Subcutaneous abdominal adipose tissue (tissue), 5 donors: ENCODE measurements at regions not wholly inside any gene's neighbourhood (a gene's known extent, or its start where the extent isn't known, plus 50 kb on each side); places are given as distances from the start of the nearest gene placed in this dataset.
"Not testable (repeated sequence)": the region's sequence is repeated elsewhere in the genome, so short reads cannot be mapped to it uniquely, and the experiment has no call there.

Source experiments
- H3K27ac ChIP-seq: one replicate; pipeline ENCODE4 v1.7.0; 2013; ENCODE audit warnings: low read depth, mild to moderate bottlenecking, inconsistent platforms, low read length, moderate library complexity
- H3K27me3 ChIP-seq, 5 donors: one replicate each; pipeline ENCODE4 v1.7.0; 2013; ENCODE audit warnings: low read length in 5 of 5, inconsistent platforms in 1 of 5; ENCODE audit not compliant: control insufficient read depth in 5 of 5, insufficient read depth in 4 of 5
- H3K36me3 ChIP-seq, 5 donors: one replicate each; pipeline ENCODE4 v1.7.0; 2013; ENCODE audit warnings: low read length in 5 of 5; ENCODE audit not compliant: control insufficient read depth in 5 of 5, insufficient read depth in 5 of 5
- H3K4me1 ChIP-seq, 5 donors: one replicate each; pipeline ENCODE4 v1.7.0; 2013; ENCODE audit warnings: low read length in 5 of 5, mild to moderate bottlenecking in 3 of 5, moderate library complexity in 1 of 5; ENCODE audit not compliant: control insufficient read depth in 5 of 5, insufficient read depth in 5 of 5
- H3K4me3 ChIP-seq, 5 donors: one replicate each; pipeline ENCODE4 v1.7.0; 2013; ENCODE audit warnings: low read length in 5 of 5, low read depth in 1 of 5
- H3K9ac ChIP-seq, 5 donors: one replicate each; pipeline ENCODE4 v1.7.0; 2013; ENCODE audit warnings: low read length in 5 of 5, mild to moderate bottlenecking in 4 of 5, moderate library complexity in 3 of 5
- H3K9me3 ChIP-seq, 5 donors: one replicate each; pipeline ENCODE4 v1.7.0; 2013; ENCODE audit warnings: low read length in 5 of 5; ENCODE audit not compliant: control insufficient read depth in 5 of 5
- donor health status: healthy.
- donor health status: healthy.
- donor health status: healthy.
- donor health status: healthy.
- donor health status: healthy.

DNA sequence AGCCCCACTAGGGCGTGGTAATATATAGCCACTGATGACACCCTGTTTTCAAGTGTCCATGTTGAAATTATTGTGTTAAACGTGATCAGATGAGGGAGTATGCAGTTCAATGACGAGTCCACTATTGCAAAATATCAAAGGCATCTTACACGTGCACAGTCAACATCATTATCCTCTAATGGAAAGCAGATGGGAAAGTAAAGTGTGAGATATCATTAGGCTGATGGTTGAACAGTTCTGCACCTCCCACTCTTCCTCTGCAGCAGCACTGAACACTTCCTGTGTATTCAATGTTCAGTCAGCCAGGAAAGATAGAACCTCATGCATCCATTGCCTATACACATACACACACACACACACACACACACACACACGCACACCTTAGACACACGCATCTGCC lies 431.8 kb upstream of the CCDC54 start:
- H3K36me3 ChIP-seq: no peaks in the 10 kb centered on the region
- peaks cover 0 to 15% (median 0%) of the 10 kb centered on the region in 5 donors for H3K4me1 ChIP-seq
- H3K4me3 ChIP-seq: no peak overlapping the region
- no peak overlapping the region for H3K9ac ChIP-seq
- no peaks in the 10 kb centered on the region for H3K9me3 ChIP-seq
- no peaks in the 10 kb centered on the region for H3K27me3 ChIP-seq
- no peak overlapping the region for H3K27ac ChIP-seq

DNA sequence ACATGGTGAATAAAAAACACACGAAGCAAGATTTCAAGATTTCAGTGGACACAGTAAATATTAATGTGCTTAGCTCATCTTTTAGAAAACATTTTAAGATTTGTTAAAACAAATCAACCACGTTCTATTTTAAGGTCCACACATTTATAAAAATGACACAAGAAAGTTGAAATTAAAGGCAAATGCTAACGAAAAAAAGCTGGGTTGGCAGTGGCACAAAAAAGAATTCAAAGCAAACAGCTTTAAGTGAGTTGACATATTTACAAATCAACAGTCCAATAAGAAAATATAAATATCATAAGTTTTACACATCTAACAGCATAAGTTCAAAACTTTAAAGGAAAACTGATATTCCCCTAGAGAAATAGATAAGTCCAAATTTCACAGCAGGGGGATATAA lies 430.4 kb upstream of the CCDC54 start:
- Histone ChIP-seq H3K27ac (no peak overlapping the region), H3K4me1 (peaks cover 0 to 15% (median 0%) of the 10 kb centered on the region in 5 donors)

GRCh38 chr3:106957029-106957428 lies 420.2 kb upstream of the CCDC54 start:
- Histone ChIP-seq H3K27me3 (no peaks in the 10 kb centered on the region), H3K9me3 (peaks cover 0 to 5% (median 0%) of the 10 kb centered on the region in 5 donors), H3K27ac (no peak overlapping the region), H3K9ac (no peak overlapping the region), H3K4me3 (no peak overlapping the region), H3K36me3 (no peaks in the 10 kb centered on the region), H3K4me1 (no peaks in the 10 kb centered on the region)

More for the DNA sequence above, 430.4 kb upstream of the CCDC54 start:
- Histone ChIP-seq H3K27me3 (no peaks in the 10 kb centered on the region), H3K36me3 (no peaks in the 10 kb centered on the region), H3K9me3 (no peaks in the 10 kb centered on the region), H3K9ac (no peak overlapping the region), H3K4me3 (no peak overlapping the region)

DNA sequence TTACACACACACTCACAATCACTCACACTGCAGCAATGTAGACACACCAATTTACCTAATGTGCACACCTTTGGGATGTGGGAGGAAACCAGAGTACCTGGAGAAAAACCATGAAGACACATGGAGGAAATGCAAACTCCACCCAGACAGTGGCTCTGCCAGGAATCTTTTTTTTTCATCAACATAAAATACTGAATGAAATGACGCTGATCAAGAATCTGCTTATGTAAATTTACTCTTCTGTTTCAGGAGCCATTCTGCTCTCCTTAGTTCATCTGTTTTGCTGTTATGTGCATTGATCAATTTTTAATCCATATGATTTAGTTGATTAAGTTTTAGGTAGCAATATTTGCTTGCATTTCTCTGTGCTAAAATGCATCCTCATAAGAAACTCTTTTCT lies 414.2 kb upstream of the CCDC54 start:
- Histone ChIP-seq H3K9me3 (no peaks in the 10 kb centered on the region), H3K27me3 (no peaks in the 10 kb centered on the region), H3K4me1 (peaks cover 0 to 27% (median 5%) of the 10 kb centered on the region in 5 donors), H3K27ac (peak overlapping the region; percentile 26), H3K36me3 (no peaks in the 10 kb centered on the region), H3K4me3 (peak overlapping the region in 1 of 5 donors; percentile 25), H3K9ac (peak overlapping the region in 2 of 5 donors; percentile 2 to 31)

- peaks cover 0 to 27% (median 5%) of the 10 kb centered on the region in 5 donors for H3K4me1 ChIP-seq
- no peaks in the 10 kb centered on the region for H3K27me3 ChIP-seq
- no peaks in the 10 kb centered on the region for H3K36me3 ChIP-seq
- peak overlapping the region in 1 of 5 donors; percentile 25 for H3K4me3 ChIP-seq
- peak overlapping the region; percentile 26 for H3K27ac ChIP-seq
- no peaks in the 10 kb centered on the region for H3K9me3 ChIP-seq
- peak overlapping the region in 2 of 5 donors; percentile 2 to 31 for H3K9ac ChIP-seq
Observed at GRCh38 chr3:106963442-106963841, 413.8 kb upstream of the CCDC54 start.

DNA sequence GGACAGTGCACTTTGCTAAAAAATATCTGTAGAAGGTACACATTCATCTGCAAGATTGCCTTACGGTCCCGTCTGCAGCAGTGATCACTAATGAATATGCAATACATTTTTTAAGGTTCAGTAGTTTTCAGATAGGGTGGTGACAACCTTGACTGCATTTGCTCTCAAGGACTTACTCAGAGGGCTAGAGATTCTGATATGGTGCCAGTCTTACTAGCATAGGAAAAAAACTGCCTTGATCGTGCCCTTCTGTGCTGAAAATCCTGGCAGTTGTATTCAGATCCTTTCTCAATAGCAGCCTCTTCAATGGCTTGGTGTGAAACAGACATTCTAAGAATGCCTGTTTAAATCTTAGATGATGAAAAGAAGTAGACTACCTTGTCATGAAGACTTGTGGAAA lies 411.9 kb upstream of the CCDC54 start:
- Histone ChIP-seq H3K27me3 (no peaks in the 10 kb centered on the region), H3K9ac (no peak overlapping the region), H3K27ac (no peak overlapping the region), H3K36me3 (no peaks in the 10 kb centered on the region), H3K4me1 (peaks cover 0 to 27% (median 5%) of the 10 kb centered on the region in 5 donors), H3K4me3 (no peak overlapping the region), H3K9me3 (no peaks in the 10 kb centered on the region)

DNA sequence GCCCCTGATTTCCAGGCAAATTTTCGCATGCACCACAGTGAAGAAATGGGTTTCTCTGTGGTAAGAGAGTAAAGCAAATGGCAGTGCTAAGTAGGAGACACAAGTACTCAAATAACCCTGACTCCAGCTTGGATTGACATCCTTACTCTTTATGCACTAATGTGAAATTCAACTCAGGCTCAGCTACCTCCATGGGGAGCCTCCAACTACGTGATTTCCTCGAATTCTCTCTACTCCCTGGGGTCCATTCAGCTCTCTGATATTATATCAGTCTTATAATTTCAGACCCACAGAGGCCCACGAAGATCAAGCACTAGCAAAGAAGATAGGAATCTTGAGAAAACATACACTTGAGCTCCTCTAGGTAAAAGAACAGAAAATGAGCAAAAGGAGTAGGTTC lies 407.6 kb upstream of the CCDC54 start:
- Histone ChIP-seq H3K4me1 (peaks cover 0 to 10% (median 0%) of the 10 kb centered on the region in 5 donors), H3K27ac (no peak overlapping the region), H3K36me3 (no peaks in the 10 kb centered on the region), H3K9me3 (no peaks in the 10 kb centered on the region), H3K9ac (no peak overlapping the region), H3K27me3 (no peaks in the 10 kb centered on the region), H3K4me3 (no peak overlapping the region)

GRCh38 chr3:106981392-106981791 lies 395.8 kb upstream of the CCDC54 start:
- Histone ChIP-seq H3K4me3 (no peak overlapping the region), H3K36me3 (no peaks in the 10 kb centered on the region), H3K9me3 (no peaks in the 10 kb centered on the region), H3K9ac (no peak overlapping the region), H3K4me1 (peaks cover 0 to 6% (median 0%) of the 10 kb centered on the region in 5 donors), H3K27ac (no peak overlapping the region), H3K27me3 (no peaks in the 10 kb centered on the region)

DNA sequence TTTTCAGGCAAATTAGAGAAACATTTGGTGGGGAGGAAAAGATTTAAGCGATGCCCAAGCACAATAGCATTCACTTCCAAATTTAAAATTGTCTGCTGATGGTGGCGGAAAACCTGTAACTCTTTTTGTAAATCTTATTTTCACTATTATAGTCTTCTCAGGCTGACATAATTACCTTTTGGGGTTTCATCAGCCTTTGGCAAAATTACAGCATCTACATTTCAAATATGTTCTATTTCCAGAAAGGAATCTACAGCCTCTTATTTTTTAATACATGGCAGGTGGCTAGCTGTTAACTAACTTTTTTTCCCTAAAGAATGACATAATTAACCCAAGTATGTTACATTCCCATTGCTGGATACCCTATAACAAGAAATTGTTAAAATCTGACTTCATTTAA lies 391.5 kb upstream of the CCDC54 start:
- no peak overlapping the region for H3K4me3 ChIP-seq
- H3K36me3 ChIP-seq: no peaks in the 10 kb centered on the region
- H3K9ac ChIP-seq: no peak overlapping the region
- H3K27me3 ChIP-seq: no peaks in the 10 kb centered on the region
- H3K4me1 ChIP-seq: peaks cover 0 to 10% (median 0%) of the 10 kb centered on the region in 5 donors
- peaks cover 0 to 6% (median 0%) of the 10 kb centered on the region in 5 donors for H3K9me3 ChIP-seq
- no peak overlapping the region for H3K27ac ChIP-seq

- H3K27ac ChIP-seq, H3K9ac ChIP-seq, H3K27me3 ChIP-seq, H3K4me3 ChIP-seq, H3K9me3 ChIP-seq, H3K36me3 ChIP-seq, H3K4me1 ChIP-seq: not testable (repeated sequence)
Observed at GRCh38 chr3:106998841-106999682, 378.2 kb upstream of the CCDC54 start.
